GM23338 (cell line): ENCODE measurements at regions not wholly inside any gene's neighbourhood (a gene's known extent, or its start where the extent isn't known, plus 50 kb on each side); places are given as distances from the start of the nearest gene placed in this dataset.

Experiments used
- ATAC-seq: fragments of 200-7000 bp; cut with Tn5 transposase; 3 replicates; pipeline ENCODE4 v1.9.1; 2020
- DNase-seq: peaks from one replicate; pipeline ENCODE4 v3.0.0-alpha.2; 2015; ENCODE audit warnings: low spot score
- H2AFZ ChIP-seq: fragments of 200-600 bp; sonication (generic); 2 replicates; pipeline ENCODE4 v1.8.0; 2016; ENCODE audit warnings: antibody characterized with exemption, mild to moderate bottlenecking, moderate library complexity
- H3F3A ChIP-seq: fragments of 200-600 bp; sonication (generic); replicated peaks from 2 replicates; pipeline ENCODE4 v1.8.0; 2017; ENCODE audit warnings: antibody characterized with exemption, mixed run types, low read depth
- H3K27ac ChIP-seq: fragments of 200-600 bp; sonication (generic); 2 replicates; pipeline ENCODE4 v1.6.1; 2016; ENCODE audit warnings: low read depth
- H3K27me3 ChIP-seq: fragments of 200-600 bp; sonication (generic); 2 replicates; pipeline ENCODE4 v1.8.0; 2016; ENCODE audit warnings: mild to moderate bottlenecking, mixed run types, moderate library complexity; ENCODE audit not compliant: insufficient read depth
- H3K36me3 ChIP-seq: fragments of 200-600 bp; sonication (generic); 2 replicates; pipeline ENCODE4 v1.8.0; 2016; ENCODE audit warnings: mild to moderate bottlenecking; ENCODE audit not compliant: insufficient read depth
- H3K4me1 ChIP-seq: fragments of 200-600 bp; sonication (generic); 2 replicates; pipeline ENCODE4 v1.8.0; 2016; ENCODE audit warnings: mild to moderate bottlenecking, moderate library complexity; ENCODE audit not compliant: insufficient read depth
- H3K4me2 ChIP-seq: fragments of 200-600 bp; sonication (generic); 2 replicates; pipeline ENCODE4 v1.7.1; 2017; ENCODE audit warnings: mixed run types
- H3K4me3 ChIP-seq: fragments of 200-600 bp; sonication (generic); 2 replicates; pipeline ENCODE4 v1.6.1; 2016; ENCODE audit warnings: mixed run types
- H3K79me2 ChIP-seq: fragments of 200-600 bp; sonication (generic); replicated peaks from 2 replicates; pipeline ENCODE4 v1.8.0; 2017; ENCODE audit warnings: mild to moderate bottlenecking; ENCODE audit not compliant: insufficient read depth
- H3K9me2 ChIP-seq: fragments of 200-600 bp; sonication (generic); 2 replicates; pipeline ENCODE4 v1.8.0; 2017; ENCODE audit not compliant: insufficient read depth
- H4K20me1 ChIP-seq: fragments of 200-600 bp; sonication (generic); replicated peaks from 2 replicates; pipeline ENCODE4 v1.8.0; 2017; ENCODE audit warnings: mild to moderate bottlenecking; ENCODE audit not compliant: insufficient read depth
- H3K27ac Mint-ChIP-seq: 2 replicates; pipeline ENCODE4 v1.8.0; 2020; ENCODE audit warnings: inconsistent platforms, mild to moderate bottlenecking, moderate library complexity, mixed read lengths
- H3K27me3 Mint-ChIP-seq: 3 replicates; pipeline ENCODE4 v1.8.0; 2022; ENCODE audit warnings: low read depth, mild to moderate bottlenecking, moderate library complexity, mixed read lengths, inconsistent platforms; ENCODE audit not compliant: insufficient read depth, poor library complexity
- H3K36me3 Mint-ChIP-seq: 3 replicates; pipeline ENCODE4 v1.8.0; 2021; ENCODE audit warnings: low read depth, mild to moderate bottlenecking, inconsistent platforms, moderate library complexity, mixed read lengths
- H3K4me1 Mint-ChIP-seq: 3 replicates; pipeline ENCODE4 v1.8.0; 2020; ENCODE audit warnings: mild to moderate bottlenecking, inconsistent platforms, mixed read lengths
- H3K4me3 Mint-ChIP-seq: 3 replicates; pipeline ENCODE4 v1.8.0; 2021; ENCODE audit warnings: moderate library complexity, mild to moderate bottlenecking, inconsistent platforms, mixed read lengths
- H3K9me3 Mint-ChIP-seq: 3 replicates; pipeline ENCODE4 v1.8.0; 2020; ENCODE audit warnings: moderate library complexity, mild to moderate bottlenecking, inconsistent platforms, mixed read lengths
- CREB1 ChIP-seq: fragments of 250-450 bp; sonication (Bioruptor Pico); IDR thresholded peaks from 2 replicates; pipeline ENCODE4 v1.5.0; 2020; ENCODE audit warnings: low read depth, mild to moderate bottlenecking, moderate library complexity
- CTCF ChIP-seq, 2 experiments: fragments of 200-600 bp in 1 of 2; sonication (generic) in 1 of 2; conservative IDR thresholded peaks; 2 replicates each; pipeline versions ENCODE4 v1.5.1 to v1.6.1; 2016 to 2017; ENCODE audit warnings: antibody characterized with exemption in 2 of 2, low read depth in 2 of 2, mild to moderate bottlenecking in 2 of 2, moderate library complexity in 1 of 2
- ETS1 ChIP-seq: IDR thresholded peaks from 2 replicates; pipeline ENCODE4 v1.6.1; 2016; ENCODE audit warnings: antibody characterized with exemption
- EZH2 ChIP-seq: fragments of 200-600 bp; sonication (generic); IDR thresholded peaks from one replicate; pipeline ENCODE4 v1.8.0; 2017; ENCODE audit warnings: antibody characterized with exemption, mild to moderate bottlenecking, low read depth; ENCODE audit not compliant: unreplicated experiment
- JUNB ChIP-seq: IDR thresholded peaks from one replicate; pipeline ENCODE4 v1.6.1; 2016; ENCODE audit warnings: antibody characterized with exemption; ENCODE audit not compliant: unreplicated experiment
- REST ChIP-seq: IDR thresholded peaks from one replicate; pipeline ENCODE4 v1.6.1; 2018; ENCODE audit warnings: antibody characterized with exemption; ENCODE audit not compliant: unreplicated experiment
- STAT1 ChIP-seq: IDR thresholded peaks from one replicate; pipeline ENCODE4 v1.6.1; 2016; ENCODE audit warnings: antibody characterized with exemption; ENCODE audit not compliant: unreplicated experiment
- ZNF114 ChIP-seq: fragments of 250-450 bp; sonication (Bioruptor Pico); IDR thresholded peaks from 2 replicates; pipeline ENCODE4 v1.5.0; 2020; ENCODE audit warnings: mild to moderate bottlenecking, moderate library complexity
- ZNF331 ChIP-seq: fragments of 250-450 bp; sonication (Bioruptor Pico); IDR thresholded peaks from 2 replicates; pipeline ENCODE4 v1.5.0; 2020; ENCODE audit warnings: low read depth, mild to moderate bottlenecking, moderate library complexity

GRCh38 chr5:24819841-24820240, 175.1 kb upstream of the CDH10 start:
- Mint-ChIP-seq H3K9me3 (no peaks in the 10 kb centered on the region), H3K27me3 (no peaks in the 10 kb centered on the region), H3K27ac (no peak overlapping the region), H3K4me1 (no peaks in the 10 kb centered on the region), H3K36me3 (no peaks in the 10 kb centered on the region), H3K4me3 (no peak overlapping the region)
- no peaks in the 10 kb centered on the region for H3F3A ChIP-seq
- H3K36me3 ChIP-seq, result no peaks in the 10 kb centered on the region
- DNase-seq (no peak), ATAC-seq (no peak)
- no peak overlapping the region for H3K27ac ChIP-seq
- H3K79me2 ChIP-seq, result no peaks in the 10 kb centered on the region
- no peaks in the 10 kb centered on the region; the same call in 1 of the 2 replicates for H3K9me2 ChIP-seq
- H3K4me2 ChIP-seq, result no peak overlapping the region
- H3K27me3 ChIP-seq, result no peaks in the 10 kb centered on the region
- no peak overlapping the region for H3K4me3 ChIP-seq
- TF ChIP-seq ZNF331 (no peak), ZNF114 (CRISPR knock-in tag) (no peak), REST (no peak), JUNB (no peak), STAT1 (no peak), CREB1 (CRISPR knock-in tag) (no peak), ETS1 (no peak), CTCF (conservative IDR thresholded peaks at IDR 0.05; ENCODE audit: low read depth in 2 of 2) (no peak), EZH2 (no peak)
- no peaks in the 10 kb centered on the region for H3K4me1 ChIP-seq
- H4K20me1 ChIP-seq, result no peaks in the 10 kb centered on the region
- no peak overlapping the region for H2AFZ ChIP-seq

GRCh38 chr5:24817966-24818365, 173.2 kb upstream of the CDH10 start:
- Histone ChIP-seq H3K27ac (no peak overlapping the region), H3K79me2 (no peaks in the 10 kb centered on the region), H3F3A (no peaks in the 10 kb centered on the region), H3K9me2 (no peaks in the 10 kb centered on the region; the same call in 1 of the 2 replicates), H3K27me3 (no peaks in the 10 kb centered on the region), H3K4me1 (no peaks in the 10 kb centered on the region), H3K4me2 (no peak overlapping the region), H3K4me3 (no peak overlapping the region), H4K20me1 (no peaks in the 10 kb centered on the region), H3K36me3 (no peaks in the 10 kb centered on the region), H2AFZ (no peak overlapping the region)
- no peaks in the 10 kb centered on the region for H3K27me3 Mint-ChIP-seq
- no peak overlapping the region for H3K4me3 Mint-ChIP-seq
- H3K9me3 Mint-ChIP-seq, result no peaks in the 10 kb centered on the region
- no peak for ATAC-seq
- DNase-seq, result no peak
- H3K27ac Mint-ChIP-seq, result no peak overlapping the region
- H3K36me3 Mint-ChIP-seq, result no peaks in the 10 kb centered on the region
- no peaks in the 10 kb centered on the region for H3K4me1 Mint-ChIP-seq
- TF ChIP-seq ETS1 (no peak), JUNB (no peak), CTCF (conservative IDR thresholded peaks at IDR 0.05; ENCODE audit: low read depth in 2 of 2) (no peak), CREB1 (CRISPR knock-in tag) (no peak)
